Esophagus (tissue), 2 donors: ENCODE measurements at regions not wholly inside any gene's neighbourhood (a gene's known extent, or its start where the extent isn't known, plus 50 kb on each side); places are given as distances from the start of the nearest gene placed in this dataset.
"Not testable (repeated sequence)": the region's sequence is repeated elsewhere in the genome, so short reads cannot be mapped to it uniquely, and the experiment has no call there.

Experiments
- H3K27ac ChIP-seq, 2 donors: one replicate each; pipeline ENCODE4 v1.5.1; 2013; ENCODE audit warnings: low read depth in 2 of 2, mild to moderate bottlenecking in 2 of 2, inconsistent platforms in 1 of 2, low read length in 1 of 2, moderate library complexity in 1 of 2
- H3K27me3 ChIP-seq, 2 donors: one replicate each; pipeline ENCODE4 v1.6.1; 2013; ENCODE audit warnings: low read length in 2 of 2, control low read depth in 1 of 2, mild to moderate bottlenecking in 1 of 2; ENCODE audit not compliant: insufficient read depth in 2 of 2, control insufficient read depth in 1 of 2
- H3K36me3 ChIP-seq, 2 donors: one replicate each; pipeline ENCODE4 v1.6.1; 2013; ENCODE audit warnings: low read length in 1 of 2; ENCODE audit not compliant: control insufficient read depth in 2 of 2, insufficient read depth in 2 of 2
- H3K4me1 ChIP-seq, 2 donors: one replicate each; pipeline ENCODE4 v1.6.1; 2013; ENCODE audit warnings: low read length in 1 of 2; ENCODE audit not compliant: control insufficient read depth in 2 of 2, insufficient read depth in 2 of 2
- H3K4me3 ChIP-seq, 2 donors: one replicate each; pipeline ENCODE4 v1.5.1; 2013; ENCODE audit warnings: low read length in 2 of 2, mild to moderate bottlenecking in 2 of 2, low read depth in 1 of 2, moderate library complexity in 1 of 2
- H3K9me3 ChIP-seq, 2 donors: one replicate each; pipeline ENCODE4 v1.6.1; 2013; ENCODE audit warnings: mild to moderate bottlenecking in 2 of 2, low read depth in 1 of 2, low read length in 1 of 2, moderate library complexity in 1 of 2; ENCODE audit not compliant: control insufficient read depth in 2 of 2, insufficient read depth in 1 of 2
- WGBS, 2 donors: extraction: QIAGEN DNeasy Blood & Tissue Kit; methylation state at CpG; one replicate each; pipeline ENCODE4 v1.1.7; 2013; 5-methylcytosine and 5-hydroxymethylcytosine counted together
- donor health status: healthy with polysubstance abuse.
- donor health status: Bipolar disorder and iron deficiency.

- H3K27me3 ChIP-seq = no peaks in the 10 kb centered on the region
- H3K36me3 ChIP-seq = no peaks in the 10 kb centered on the region
- no peaks in the 10 kb centered on the region for H3K4me1 ChIP-seq
- 89 to 92% methylated on average over 2 of the region's 2 CpGs for WGBS, 2 donors
- no peak overlapping the region for H3K27ac ChIP-seq
- no peak overlapping the region for H3K4me3 ChIP-seq
- no peaks in the 10 kb centered on the region for H3K9me3 ChIP-seq
These were observed 73.3 kb downstream of the OLFM4 start for GRCh38 chr13:53101883-53102282.

- WGBS, 2 donors = 59 to 61% methylated on average over 2 of the region's 2 CpGs
- H3K4me3 ChIP-seq = no peak overlapping the region
- H3K27ac ChIP-seq = no peak overlapping the region
- no peaks in the 10 kb centered on the region for H3K27me3 ChIP-seq
- no peaks in the 10 kb centered on the region for H3K4me1 ChIP-seq
- H3K9me3 ChIP-seq = no peaks in the 10 kb centered on the region
- H3K36me3 ChIP-seq = no peaks in the 10 kb centered on the region
These were observed 75.5 kb downstream of the OLFM4 start for GRCh38 chr13:53104136-53104535.

- no peak overlapping the region for H3K4me3 ChIP-seq
- no peaks in the 10 kb centered on the region for H3K36me3 ChIP-seq
- H3K27ac ChIP-seq = no peak overlapping the region
- 71 to 74% methylated on average over 3 of the region's 3 CpGs for WGBS, 2 donors
- H3K9me3 ChIP-seq = no peaks in the 10 kb centered on the region
- no peaks in the 10 kb centered on the region for H3K4me1 ChIP-seq
- H3K27me3 ChIP-seq = no peaks in the 10 kb centered on the region
These were observed 76.9 kb downstream of the OLFM4 start for GRCh38 chr13:53105477-53105876.

GRCh38 chr13:53105890-53106289, 77.3 kb downstream of the OLFM4 start:
- Histone ChIP-seq H3K4me1 (no peaks in the 10 kb centered on the region), H3K27me3 (no peaks in the 10 kb centered on the region), H3K9me3 (no peaks in the 10 kb centered on the region), H3K36me3 (no peaks in the 10 kb centered on the region), H3K27ac (no peak overlapping the region), H3K4me3 (no peak overlapping the region)
- 60 to 61% methylated on average over 3 of the region's 3 CpGs for WGBS, 2 donors

GRCh38 chr13:53110181-53110580, 81.6 kb downstream of the OLFM4 start:
- Histone ChIP-seq H3K9me3 (no peaks in the 10 kb centered on the region), H3K36me3 (no peaks in the 10 kb centered on the region), H3K4me1 (no peaks in the 10 kb centered on the region), H3K27ac (no peak overlapping the region), H3K4me3 (no peak overlapping the region), H3K27me3 (no peaks in the 10 kb centered on the region)
- 68 to 74% methylated on average over 2 of the region's 2 CpGs for WGBS, 2 donors

GRCh38 chr13:53110614-53111013, 82.0 kb downstream of the OLFM4 start:
- no peaks in the 10 kb centered on the region for H3K27me3 ChIP-seq
- H3K4me1 ChIP-seq = no peaks in the 10 kb centered on the region
- H3K27ac ChIP-seq = no peak overlapping the region
- no peaks in the 10 kb centered on the region for H3K9me3 ChIP-seq
- H3K36me3 ChIP-seq = no peaks in the 10 kb centered on the region
- H3K4me3 ChIP-seq = no peak overlapping the region
- WGBS, 2 donors = 54 to 64% methylated on average over 4 of the region's 4 CpGs

GRCh38 chr13:53112522-53112921, 83.9 kb downstream of the OLFM4 start:
- Histone ChIP-seq H3K27me3 (no peaks in the 10 kb centered on the region), H3K9me3 (no peaks in the 10 kb centered on the region), H3K4me1 (no peaks in the 10 kb centered on the region), H3K4me3 (no peak overlapping the region), H3K27ac (no peak overlapping the region), H3K36me3 (no peaks in the 10 kb centered on the region)
- WGBS, 2 donors = 90 to 93% methylated on average over 2 of the region's 2 CpGs

- H3K4me3 ChIP-seq, H3K27me3 ChIP-seq, H3K9me3 ChIP-seq, H3K27ac ChIP-seq, H3K4me1 ChIP-seq, H3K36me3 ChIP-seq: not testable (repeated sequence)
- 0 to 22% methylated on average over 1 of the region's 1 CpG for WGBS, 2 donors
These were observed 88.4 kb downstream of the OLFM4 start for GRCh38 chr13:53117048-53117447.

- WGBS, 2 donors = 58 to 69% methylated on average over 1 of the region's 1 CpG
- H3K36me3 ChIP-seq = no peaks in the 10 kb centered on the region
- H3K4me3 ChIP-seq = no peak overlapping the region
- no peak overlapping the region for H3K27ac ChIP-seq
- no peaks in the 10 kb centered on the region for H3K9me3 ChIP-seq
- H3K4me1 ChIP-seq = no peaks in the 10 kb centered on the region
- no peaks in the 10 kb centered on the region for H3K27me3 ChIP-seq
These were observed 92.6 kb downstream of the OLFM4 start for GRCh38 chr13:53121131-53121773.

- Histone ChIP-seq H3K27ac (no peak overlapping the region), H3K4me1 (no peaks in the 10 kb centered on the region), H3K4me3 (no peak overlapping the region), H3K9me3 (no peaks in the 10 kb centered on the region), H3K36me3 (no peaks in the 10 kb centered on the region), H3K27me3 (no peaks in the 10 kb centered on the region)
- WGBS, 2 donors = 16 to 28% methylated on average over 2 of the region's 2 CpGs
These were observed 93.3 kb downstream of the OLFM4 start for GRCh38 chr13:53121919-53122318.
